GM18873 (cell line): ENCODE measurements at regions not wholly inside any gene's neighbourhood (a gene's known extent, or its start where the extent isn't known, plus 50 kb on each side); places are given as distances from the start of the nearest gene placed in this dataset.

Experiments used
- ATAC-seq: cut with Tn5 transposase; IDR thresholded peaks from one replicate; pipeline ENCODE4 v1.9.1; 2021; ENCODE audit warnings: mild to moderate bottlenecking, moderate library complexity, moderate number of reproducible peaks; ENCODE audit not compliant: unreplicated experiment, low FRiP score

DNA sequence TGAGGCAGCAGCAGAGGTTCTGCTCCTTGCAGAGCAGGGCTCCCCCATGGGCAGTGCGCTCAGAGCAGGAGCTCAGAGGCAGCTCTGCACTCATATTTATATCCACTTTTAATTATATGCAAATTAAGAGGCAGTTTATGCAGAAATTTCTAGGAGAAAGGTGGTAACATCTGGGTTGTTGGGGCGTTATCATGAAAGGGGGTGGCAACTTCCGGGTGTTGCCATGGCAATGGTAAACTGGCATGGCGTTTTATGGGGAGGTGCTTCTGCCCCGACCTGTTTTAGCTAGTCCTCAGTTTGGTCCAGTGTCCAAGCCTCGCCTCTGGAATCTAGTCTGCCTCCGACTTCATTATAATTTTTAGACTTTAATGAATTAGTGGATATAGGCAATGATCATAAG is 1191.7 kb downstream of the TBC1D22A start:
- no peak for ATAC-seq

DNA sequence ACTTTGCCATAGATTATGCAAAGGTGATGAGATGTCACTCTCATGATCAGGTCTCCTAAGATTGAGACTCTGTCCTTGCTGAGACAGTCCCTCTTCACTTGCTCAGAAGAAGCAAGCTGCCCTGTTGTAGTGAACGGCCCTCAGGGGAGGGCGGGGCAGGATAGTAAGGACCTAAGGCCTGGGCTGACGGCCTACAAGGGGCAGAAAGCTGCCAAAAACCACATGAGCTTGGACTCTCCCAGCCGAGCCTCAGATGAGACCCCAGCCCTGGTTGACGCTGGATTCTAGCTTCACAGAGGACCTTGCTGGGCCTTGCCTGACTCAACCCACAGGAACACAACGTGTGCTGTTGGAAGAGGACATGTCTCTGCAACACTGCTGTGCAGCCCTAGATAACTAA is 1182.5 kb downstream of the TBC1D22A start:
- no peak for ATAC-seq

- no peak for ATAC-seq
Measured at GRCh38 chr22:47943729-47944700, 1181.6 kb downstream of the TBC1D22A start.

DNA sequence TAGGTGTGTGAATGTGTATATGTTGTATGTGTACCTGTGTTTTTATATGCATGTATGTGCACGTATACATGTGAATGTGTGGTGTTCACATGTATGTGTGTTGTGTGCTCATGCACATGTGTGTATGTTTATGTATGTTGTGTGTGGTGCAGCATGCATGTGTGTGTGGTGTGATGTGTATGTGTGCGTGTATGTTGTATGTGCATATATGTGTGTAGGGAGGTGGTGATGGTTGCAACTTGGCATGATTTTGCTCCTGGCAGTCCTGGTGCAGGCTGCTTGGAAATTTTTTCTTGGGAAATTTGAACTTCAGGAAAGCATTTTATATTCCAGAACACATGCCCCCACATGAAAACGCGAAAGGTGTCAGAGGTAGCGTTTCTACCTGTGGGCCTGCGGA is 1177.8 kb downstream of the TBC1D22A start:
- no peak for ATAC-seq

- ATAC-seq, result no peak
Measured at GRCh38 chr22:47933891-47934290, 1171.4 kb downstream of the TBC1D22A start.

GRCh38 chr22:47933226-47933625 is 1170.8 kb downstream of the TBC1D22A start:
- ATAC-seq, result no peak

DNA sequence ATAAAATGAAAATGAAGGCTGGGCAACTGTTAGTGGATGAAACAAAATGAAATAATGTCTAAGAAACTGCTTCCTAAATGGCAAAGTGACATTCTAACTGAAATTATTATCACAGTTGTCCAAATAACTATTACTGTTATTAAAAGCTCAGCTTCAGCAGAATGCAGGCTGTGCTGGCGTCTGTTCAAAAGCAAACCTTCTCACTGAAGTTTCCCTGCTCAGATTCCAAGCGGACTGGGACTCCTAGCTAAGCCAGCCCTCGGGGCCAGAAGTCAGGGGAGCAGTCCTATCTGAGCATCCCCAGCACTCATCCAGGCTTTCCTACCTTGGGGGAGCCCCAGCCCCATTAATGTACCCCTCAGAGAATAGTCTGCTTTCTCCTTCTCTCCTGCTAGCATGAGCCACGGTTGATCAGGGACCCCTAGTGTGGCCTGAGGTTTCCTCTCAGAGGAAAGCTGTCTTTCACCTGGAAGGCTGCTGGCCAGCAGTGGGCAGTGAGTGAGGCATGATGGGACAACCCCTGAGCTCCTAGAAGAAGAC is 1167.3 kb downstream of the TBC1D22A start:
- no peak for ATAC-seq

GRCh38 chr22:47929073-47929472 is 1166.6 kb downstream of the TBC1D22A start:
- no peak for ATAC-seq

GRCh38 chr22:47928631-47929030 is 1166.2 kb downstream of the TBC1D22A start:
- ATAC-seq, result no peak

- ATAC-seq, result no peak
Measured at GRCh38 chr22:47927648-47928210, 1165.3 kb downstream of the TBC1D22A start.

GRCh38 chr22:47923011-47923427 is 1160.6 kb downstream of the TBC1D22A start:
- ATAC-seq, result no peak

GRCh38 chr22:47921906-47922305 is 1159.5 kb downstream of the TBC1D22A start:
- no peak for ATAC-seq

GRCh38 chr22:47920380-47920959 is 1158.0 kb downstream of the TBC1D22A start:
- no peak for ATAC-seq

GRCh38 chr22:47919893-47920292 is 1157.4 kb downstream of the TBC1D22A start:
- no peak for ATAC-seq

DNA sequence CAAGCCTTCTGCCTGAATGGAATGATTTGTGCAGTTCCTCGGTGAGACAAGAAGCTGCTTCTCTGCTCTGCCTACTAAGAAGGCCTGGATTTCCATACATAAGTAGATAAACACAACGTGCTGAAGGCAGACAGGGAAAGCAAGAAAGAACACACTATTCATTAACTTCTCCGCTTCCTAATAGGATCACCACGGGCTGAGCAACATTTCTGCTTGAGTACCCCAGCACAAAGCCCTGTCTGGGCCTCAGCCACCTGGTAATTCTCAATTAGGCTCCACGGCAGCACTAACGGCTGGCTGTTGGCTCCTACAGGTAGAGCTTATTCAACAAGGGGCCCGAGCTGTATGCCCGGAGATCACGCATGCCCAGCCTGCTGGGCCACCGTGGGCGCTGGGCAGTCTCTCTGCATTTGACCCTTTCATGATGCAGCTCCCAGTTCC is 1156.6 kb downstream of the TBC1D22A start:
- no peak for ATAC-seq

DNA sequence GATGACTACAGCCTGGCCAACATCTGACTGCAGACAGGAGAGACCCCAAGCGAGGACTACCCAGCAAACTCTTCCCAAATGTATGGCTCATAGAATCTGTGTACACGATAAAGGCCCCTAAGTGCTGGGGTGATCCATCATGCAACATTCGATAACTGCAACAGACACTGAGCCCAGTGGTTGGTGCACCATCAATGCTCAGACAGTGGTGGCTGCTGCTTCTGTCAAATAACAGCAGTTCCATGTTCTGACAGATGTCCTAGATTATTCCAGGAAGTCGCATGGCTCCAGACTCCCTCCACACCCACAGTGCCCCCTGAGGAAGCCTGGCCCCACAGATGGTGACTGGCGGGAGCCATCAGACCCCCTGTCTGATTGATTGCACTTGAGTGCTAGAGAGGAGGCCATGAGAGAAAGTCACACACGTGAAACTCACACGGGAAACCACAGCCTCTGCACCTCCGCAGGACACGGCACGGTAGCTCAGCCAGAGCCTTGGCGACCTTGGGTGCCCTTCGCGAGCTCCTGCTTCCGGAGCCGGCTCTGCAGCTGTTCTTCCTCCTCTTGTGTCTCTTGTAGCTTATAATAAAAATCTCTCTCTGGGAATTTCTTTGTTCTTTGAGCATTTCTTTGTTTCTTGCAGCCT is 1155.9 kb downstream of the TBC1D22A start:
- ATAC-seq, result no peak

DNA sequence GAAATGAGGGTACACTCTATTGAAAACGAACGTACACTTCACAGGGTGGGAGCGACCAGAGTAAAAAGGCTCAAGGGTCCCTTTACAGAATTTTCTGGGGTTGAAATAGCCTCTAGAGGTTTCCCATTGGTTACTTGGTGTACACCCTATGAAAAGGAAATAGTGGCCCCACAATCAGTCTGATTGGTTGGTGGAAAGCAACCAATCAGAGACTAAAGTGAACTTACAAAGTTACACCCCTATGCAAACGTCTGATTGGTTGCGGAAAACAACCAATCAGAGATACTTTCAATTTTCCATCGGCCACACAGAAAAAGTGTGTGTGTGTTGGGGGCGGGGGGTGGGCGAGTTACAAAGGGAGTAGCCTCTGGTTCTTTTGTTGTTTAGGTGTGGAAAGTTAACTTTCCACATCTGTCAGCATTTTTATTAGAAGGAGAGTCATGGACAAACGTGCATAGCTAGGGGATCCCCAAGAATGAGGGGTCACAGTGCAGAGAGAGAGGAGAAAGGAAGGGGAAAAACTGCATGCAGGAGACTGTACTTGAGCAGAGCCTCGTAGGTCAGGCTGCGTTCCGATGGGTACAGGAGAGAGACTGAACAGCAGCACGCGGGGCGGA is 1152.1 kb downstream of the TBC1D22A start:
- ATAC-seq, result no peak

- ATAC-seq, result no peak
Measured at GRCh38 chr22:47902646-47903180, 1140.3 kb downstream of the TBC1D22A start.

- ATAC-seq, result no peak
Measured at GRCh38 chr22:47901911-47902310, 1139.5 kb downstream of the TBC1D22A start.

- ATAC-seq, result no peak
Measured at GRCh38 chr22:47899894-47900293, 1137.4 kb downstream of the TBC1D22A start.
